HCT116 (cell line): ENCODE measurements at regions not wholly inside any gene's neighbourhood (a gene's known extent, or its start where the extent isn't known, plus 50 kb on each side); places are given as distances from the start of the nearest gene placed in this dataset.

Source experiments
- ATAC-seq: fragments of 200-7000 bp; cut with Tn5 transposase; 2 replicates; pipeline ENCODE4 v1.9.1; 2020; ENCODE audit warnings: mild to moderate bottlenecking, moderate library complexity
- BruUV-seq: library from RNA; stranded (reverse); fragments of 400-500 nt; replicated peaks from 2 replicates; lab custom pipeline; 2021; lab: Mats Ljungman, UMichigan
- CTCF ChIA-PET: fragments of 300-600 bp; sonication (Branson Sonifier 250); formaldehyde crosslinking; loops from one replicate; lab custom pipeline; 2021; ENCODE audit warnings: antibody characterized with exemption; lab: Charles Lee
- POLR2A ChIA-PET: fragments of 300-600, 350-600 bp; sonication (Branson Sonifier 250); formaldehyde crosslinking; loops from one replicate; lab custom pipeline; 2021; ENCODE audit warnings: antibody characterized with exemption; lab: Charles Lee
- RAD21 ChIA-PET, 2 experiments: fragments of 300-600 bp; sonication (Branson Sonifier 250); formaldehyde crosslinking; loops; one replicate each; lab custom pipeline; 2023; ENCODE audit warnings: low total read pairs in 2 of 2; ENCODE audit not compliant: uncharacterized antibody in 2 of 2, unreplicated experiment in 2 of 2, low non-redundant PET in 1 of 2; lab: Charles Lee
- DNase-seq: peaks from one replicate; pipeline ENCODE4 v3.0.0-alpha.2; 2010; ENCODE audit warnings: low read depth, low spot score
- H2AFZ ChIP-seq: fragments of 200-600 bp; shearing (Covaris generic), sonication (generic); 2 replicates; pipeline ENCODE4 v1.6.1; 2017; ENCODE audit warnings: low read depth, mixed run types, mixed read lengths, antibody characterized with exemption, low read length; ENCODE audit not compliant: poor library complexity, severe bottlenecking
- H3K27ac ChIP-seq: 2 replicates; pipeline ENCODE4 v1.5.1; 2012; ENCODE audit warnings: low read depth, low read length
- H3K27me3 ChIP-seq: fragments of 200-600 bp; sonication (generic); 2 replicates; pipeline ENCODE4 v1.6.1; 2016; ENCODE audit warnings: mixed run types, low read length, mixed read lengths; ENCODE audit not compliant: insufficient read depth
- H3K36me3 ChIP-seq, 2 experiments: fragments of 200-500 bp in 1 of 2; fragments of 200-600 bp in 1 of 2; sonication (Bioruptor generic) in 1 of 2; sonication (generic) in 1 of 2; 2 replicates each; pipeline versions ENCODE4 v1.5.1 to v1.6.1; 2014 to 2016; ENCODE audit warnings: low read length in 2 of 2, inconsistent platforms in 1 of 2, mixed read lengths in 1 of 2, mixed run types in 1 of 2; ENCODE audit not compliant: insufficient read depth in 2 of 2, control insufficient read depth in 1 of 2
- H3K4me1 ChIP-seq, 2 experiments: fragments of 200-600 bp in 1 of 2; sonication (generic) in 1 of 2; 2 replicates each; pipeline versions ENCODE4 v1.5.1 to v1.6.1; 2012 to 2017; ENCODE audit warnings: low read length in 2 of 2, inconsistent platforms in 1 of 2, mild to moderate bottlenecking in 1 of 2, mixed read lengths in 1 of 2, mixed run types in 1 of 2, moderate library complexity in 1 of 2; ENCODE audit not compliant: insufficient read depth in 2 of 2, control insufficient read depth in 1 of 2
- H3K4me2 ChIP-seq: fragments of 200-600 bp; sonication (generic); 2 replicates; pipeline ENCODE4 v1.6.1; 2017; ENCODE audit warnings: mixed run types, low read length, mixed read lengths
- H3K4me3 ChIP-seq, 2 experiments: fragments of 200-600 bp in 1 of 2; sonication (generic) in 1 of 2; replicated peaks in 1 of 2; 2 replicates each; pipeline ENCODE4 v1.5.1; 2011 to 2016; ENCODE audit warnings: low read length in 2 of 2, control low read depth in 1 of 2, low read depth in 1 of 2, mild to moderate bottlenecking in 1 of 2, mixed read lengths in 1 of 2, mixed run types in 1 of 2
- H3K79me2 ChIP-seq: fragments of 200-600 bp; sonication (generic); 2 replicates; pipeline ENCODE4 v1.6.1; 2017; ENCODE audit warnings: mild to moderate bottlenecking, mixed run types, low read length, moderate library complexity, mixed read lengths; ENCODE audit not compliant: insufficient read depth
- H3K9ac ChIP-seq: fragments of 200-600 bp; sonication (generic); 2 replicates; pipeline ENCODE4 v1.6.1; 2016; ENCODE audit warnings: low read length, mixed read lengths
- H3K9me2 ChIP-seq: fragments of 200-600 bp; sonication (generic), shearing (Covaris generic); 2 replicates; pipeline ENCODE4 v1.6.1; 2017; ENCODE audit warnings: mixed run types, mild to moderate bottlenecking, moderate library complexity; ENCODE audit not compliant: insufficient read depth
- H3K9me3 ChIP-seq, 2 experiments: fragments of 200-500 bp in 1 of 2; fragments of 200-600 bp in 1 of 2; sonication (Bioruptor generic) in 1 of 2; sonication (generic) in 1 of 2; 2 replicates each; pipeline ENCODE4 v1.6.1; 2014 to 2017; ENCODE audit warnings: low read length in 2 of 2, mixed read lengths in 2 of 2, inconsistent platforms in 1 of 2, low read depth in 1 of 2, mild to moderate bottlenecking in 1 of 2, mixed run types in 1 of 2, moderate library complexity in 1 of 2; ENCODE audit not compliant: control insufficient read depth in 1 of 2, insufficient read depth in 1 of 2
- H4K20me1 ChIP-seq: fragments of 200-600 bp; sonication (generic), shearing (Covaris generic); 2 replicates; pipeline ENCODE4 v1.6.1; 2017; ENCODE audit warnings: mixed run types, mild to moderate bottlenecking, moderate library complexity; ENCODE audit not compliant: insufficient read depth
- ELF1 ChIP-seq: IDR thresholded peaks from 2 replicates; pipeline ENCODE4 v1.6.1; 2012; ENCODE audit warnings: low read depth, borderline replicate concordance
- EZH2phosphoT487 ChIP-seq: fragments of 200-600 bp; IDR thresholded peaks from 2 replicates; pipeline ENCODE4 v1.6.1; 2018; ENCODE audit warnings: antibody characterized with exemption, borderline replicate concordance
- REST ChIP-seq: IDR thresholded peaks from 2 replicates; pipeline ENCODE4 v1.6.1; 2012; ENCODE audit warnings: low read depth
- SRF ChIP-seq: IDR thresholded peaks from 2 replicates; pipeline ENCODE4 v1.6.1; 2012; ENCODE audit warnings: low read depth
- TCF7L2 ChIP-seq: IDR thresholded peaks from 2 replicates; pipeline ENCODE4 v1.7.0; 2011; ENCODE audit warnings: borderline replicate concordance, inconsistent platforms; ENCODE audit not compliant: insufficient read depth, insufficient read length; ENCODE audit errors: extremely low read depth
- YY1 ChIP-seq: IDR thresholded peaks from 2 replicates; pipeline ENCODE4 v1.6.1; 2011; ENCODE audit warnings: low read length, low read depth, moderate library complexity, mild to moderate bottlenecking; ENCODE audit not compliant: insufficient replicate concordance; ENCODE audit errors: extremely low read depth
- intact Hi-C: fragments of 100-400 bp; cut with micrococcal nuclease; formaldehyde crosslinking; loops from 2 replicates; pipeline ENCODE4 v1.10.0; 2022
- TF ChIP-seq, protein P1 (sequence below), 3 experiments: fragments of 200-600 bp in 1 of 3; sonication (generic) in 1 of 3; IDR thresholded peaks in 2 of 3; conservative IDR thresholded peaks in 1 of 3; 2 replicates each; pipeline ENCODE4 v1.5.1; 2012 to 2017; ENCODE audit warnings: low read depth in 2 of 3, low read length in 2 of 3, antibody characterized with exemption in 1 of 3, borderline replicate concordance in 1 of 3, control low read depth in 1 of 3, mild to moderate bottlenecking in 1 of 3, mixed read lengths in 1 of 3, mixed run types in 1 of 3, moderate library complexity in 1 of 3; ENCODE audit not compliant: insufficient read depth in 1 of 3

DNA sequence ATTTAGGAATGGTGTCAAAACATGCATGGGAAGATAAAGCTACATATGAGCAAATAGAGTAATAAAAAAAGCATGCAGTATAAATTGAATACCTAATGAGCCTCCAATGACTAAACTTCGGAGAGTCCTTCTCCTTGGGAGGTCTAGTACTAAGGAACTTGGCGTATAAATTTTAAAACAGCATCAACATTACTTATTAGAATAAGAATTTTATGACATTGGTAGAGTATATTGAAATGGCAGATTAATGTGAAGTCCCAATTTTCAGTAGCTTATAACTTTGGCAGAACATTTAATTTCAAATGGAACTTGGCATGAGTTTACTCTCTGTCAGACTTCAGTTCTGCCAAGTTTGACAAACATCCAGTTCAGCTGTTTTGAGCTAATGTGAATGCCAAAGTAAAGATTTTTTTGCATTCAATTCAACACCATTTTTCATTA lies 104.7 kb upstream of the RGS18 start:
- TF ChIP-seq, protein P1, sequence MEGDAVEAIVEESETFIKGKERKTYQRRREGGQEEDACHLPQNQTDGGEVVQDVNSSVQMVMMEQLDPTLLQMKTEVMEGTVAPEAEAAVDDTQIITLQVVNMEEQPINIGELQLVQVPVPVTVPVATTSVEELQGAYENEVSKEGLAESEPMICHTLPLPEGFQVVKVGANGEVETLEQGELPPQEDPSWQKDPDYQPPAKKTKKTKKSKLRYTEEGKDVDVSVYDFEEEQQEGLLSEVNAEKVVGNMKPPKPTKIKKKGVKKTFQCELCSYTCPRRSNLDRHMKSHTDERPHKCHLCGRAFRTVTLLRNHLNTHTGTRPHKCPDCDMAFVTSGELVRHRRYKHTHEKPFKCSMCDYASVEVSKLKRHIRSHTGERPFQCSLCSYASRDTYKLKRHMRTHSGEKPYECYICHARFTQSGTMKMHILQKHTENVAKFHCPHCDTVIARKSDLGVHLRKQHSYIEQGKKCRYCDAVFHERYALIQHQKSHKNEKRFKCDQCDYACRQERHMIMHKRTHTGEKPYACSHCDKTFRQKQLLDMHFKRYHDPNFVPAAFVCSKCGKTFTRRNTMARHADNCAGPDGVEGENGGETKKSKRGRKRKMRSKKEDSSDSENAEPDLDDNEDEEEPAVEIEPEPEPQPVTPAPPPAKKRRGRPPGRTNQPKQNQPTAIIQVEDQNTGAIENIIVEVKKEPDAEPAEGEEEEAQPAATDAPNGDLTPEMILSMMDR (IDR thresholded peaks at IDR 0.05 in 2 of 3, conservative IDR thresholded peaks at IDR 0.05 in 1 of 3; ENCODE audit: borderline replicate concordance in 1 of 3, insufficient read depth in 1 of 3, low read depth in 2 of 3, low read length in 2 of 3) = no peak
- TF ChIP-seq EZH2phosphoT487 (no peak), REST (no peak), SRF (no peak), YY1 (no peak), TCF7L2 (no peak), ELF1 (no peak)
- POLR2A ChIA-PET = interaction anchor here (1.0 kb wide), 1 partner anchor 12 kb away, joined by 3 read pairs; no protein-coding TSS in a partner anchor

More for the DNA sequence above, 104.7 kb upstream of the RGS18 start:
- Histone ChIP-seq H3K27ac (no peak overlapping the region), H3K4me3 (no peak overlapping the region), H3K27me3 (no peaks in the 10 kb centered on the region), H3K9ac (no peak overlapping the region), H3K4me2 (no peak overlapping the region), H3K9me3 (no peaks in the 10 kb centered on the region), H2AFZ (peak overlapping the region; percentile 11), H3K4me1 (no peaks in the 10 kb centered on the region), H4K20me1 (no peaks in the 10 kb centered on the region), H3K79me2 (no peaks in the 10 kb centered on the region), H3K9me2 (no peaks in the 10 kb centered on the region; the same call in 1 of the 2 replicates), H3K36me3 (no peaks in the 10 kb centered on the region)
- ChIA-PET CTCF (no interaction called here), RAD21 (no interaction called here)
- intact Hi-C loops = no loop called here
- ATAC-seq (no peak), DNase-seq (no peak)
- no TSS peak for BruUV-seq
